Calu3 (cell line): ENCODE measurements at regions not wholly inside any gene's neighbourhood (a gene's known extent, or its start where the extent isn't known, plus 50 kb on each side); places are given as distances from the start of the nearest gene placed in this dataset.

Source experiments
- BruUV-seq: library from RNA; stranded (reverse); fragments of 400-500 nt; replicated peaks from 2 replicates; lab custom pipeline; 2021; lab: Mats Ljungman, UMichigan
- CTCF ChIA-PET: fragments of 300-600 bp; sonication (Branson Sonifier 250); formaldehyde crosslinking; loops from one replicate; lab custom pipeline; 2022; ENCODE audit warnings: antibody characterized with exemption; lab: Charles Lee
- DNase-seq: peaks from one replicate; pipeline ENCODE4 v3.0.0; 2022
- H3K27ac Mint-ChIP-seq: one replicate; pipeline ENCODE4 v1.8.0; 2022; ENCODE audit warnings: mixed read lengths; ENCODE audit not compliant: unreplicated experiment
- H3K27me3 Mint-ChIP-seq: one replicate; pipeline ENCODE4 v1.8.0; 2022; ENCODE audit warnings: mixed read lengths; ENCODE audit not compliant: unreplicated experiment
- H3K36me3 Mint-ChIP-seq: one replicate; pipeline ENCODE4 v1.8.0; 2022; ENCODE audit warnings: mild to moderate bottlenecking, moderate library complexity, mixed read lengths; ENCODE audit not compliant: insufficient read depth, unreplicated experiment
- H3K4me1 Mint-ChIP-seq: one replicate; pipeline ENCODE4 v1.8.0; 2022; ENCODE audit warnings: mild to moderate bottlenecking, low read depth, mixed read lengths; ENCODE audit not compliant: unreplicated experiment
- H3K4me3 Mint-ChIP-seq: one replicate; pipeline ENCODE4 v1.8.0; 2022; ENCODE audit warnings: mild to moderate bottlenecking, low read depth, moderate library complexity, mixed read lengths; ENCODE audit not compliant: unreplicated experiment
- H3K9me3 Mint-ChIP-seq: one replicate; pipeline ENCODE4 v1.8.0; 2022; ENCODE audit warnings: low read depth, mixed read lengths; ENCODE audit not compliant: unreplicated experiment
- intact Hi-C: fragments of 100-400 bp; cut with micrococcal nuclease; formaldehyde crosslinking; loops from one replicate; pipeline ENCODE4 v1.10.0; 2022; ENCODE audit not compliant: unreplicated experiment
- TF ChIP-seq, protein P1 (sequence below): fragments of 200-600 bp; IDR thresholded peaks from one replicate; pipeline ENCODE4 v1.8.0; 2022; ENCODE audit warnings: antibody characterized with exemption; ENCODE audit not compliant: unreplicated experiment

DNA sequence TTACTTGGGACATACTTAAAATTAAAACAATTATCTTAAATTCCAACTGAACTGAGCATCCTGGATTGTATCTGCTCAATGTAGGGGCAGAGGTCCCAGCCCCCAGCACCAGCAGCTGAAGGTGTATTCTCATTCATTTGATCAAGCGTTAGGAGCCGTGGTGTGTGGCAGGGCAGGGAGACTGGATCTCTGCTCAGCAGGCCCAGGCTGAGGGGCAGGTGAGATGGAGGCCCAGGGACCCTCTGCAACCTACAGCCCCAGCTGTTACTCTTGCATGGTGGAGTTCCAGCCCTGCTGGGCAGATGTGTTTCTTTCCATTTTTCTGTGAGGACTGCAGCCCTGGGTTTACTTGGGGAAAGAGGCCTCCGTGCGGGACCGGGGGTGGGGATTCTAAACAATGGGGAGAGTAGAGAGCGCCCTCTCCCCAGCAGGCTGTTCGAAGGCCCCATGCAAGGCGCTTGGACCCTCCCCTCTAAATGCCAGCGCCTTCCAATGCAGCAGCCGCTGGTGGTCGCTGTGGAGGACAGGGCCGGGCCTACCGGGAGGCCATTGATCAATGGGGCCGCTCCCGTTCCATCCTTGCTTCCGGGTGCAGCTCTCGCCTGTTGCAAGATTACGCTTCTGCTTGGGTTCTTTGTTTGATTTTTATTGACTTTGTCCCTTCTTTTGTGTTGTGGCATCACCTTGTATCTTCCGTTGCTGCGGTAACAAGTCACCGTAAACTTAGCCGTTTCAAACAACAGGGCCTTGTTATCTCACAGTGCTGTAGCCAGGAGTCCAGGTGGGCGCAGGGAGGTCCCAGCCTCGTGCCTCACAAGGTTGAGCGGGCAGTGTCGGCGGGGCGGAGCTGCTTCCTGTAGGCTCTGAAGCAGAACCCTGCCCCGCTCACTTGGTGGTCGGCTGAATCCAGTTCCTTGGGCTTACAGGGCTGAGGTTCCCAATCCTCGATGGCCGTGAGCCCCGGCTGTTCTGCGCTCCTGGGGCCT is 134.8 kb upstream of the PHACTR3 start:
- H3K36me3 Mint-ChIP-seq: no peaks in the 10 kb centered on the region
- H3K27ac Mint-ChIP-seq: no peak overlapping the region
- CTCF ChIA-PET: no interaction called here
- no peak overlapping the region for H3K4me3 Mint-ChIP-seq
- H3K9me3 Mint-ChIP-seq: no peaks in the 10 kb centered on the region
- TF ChIP-seq, protein P1, sequence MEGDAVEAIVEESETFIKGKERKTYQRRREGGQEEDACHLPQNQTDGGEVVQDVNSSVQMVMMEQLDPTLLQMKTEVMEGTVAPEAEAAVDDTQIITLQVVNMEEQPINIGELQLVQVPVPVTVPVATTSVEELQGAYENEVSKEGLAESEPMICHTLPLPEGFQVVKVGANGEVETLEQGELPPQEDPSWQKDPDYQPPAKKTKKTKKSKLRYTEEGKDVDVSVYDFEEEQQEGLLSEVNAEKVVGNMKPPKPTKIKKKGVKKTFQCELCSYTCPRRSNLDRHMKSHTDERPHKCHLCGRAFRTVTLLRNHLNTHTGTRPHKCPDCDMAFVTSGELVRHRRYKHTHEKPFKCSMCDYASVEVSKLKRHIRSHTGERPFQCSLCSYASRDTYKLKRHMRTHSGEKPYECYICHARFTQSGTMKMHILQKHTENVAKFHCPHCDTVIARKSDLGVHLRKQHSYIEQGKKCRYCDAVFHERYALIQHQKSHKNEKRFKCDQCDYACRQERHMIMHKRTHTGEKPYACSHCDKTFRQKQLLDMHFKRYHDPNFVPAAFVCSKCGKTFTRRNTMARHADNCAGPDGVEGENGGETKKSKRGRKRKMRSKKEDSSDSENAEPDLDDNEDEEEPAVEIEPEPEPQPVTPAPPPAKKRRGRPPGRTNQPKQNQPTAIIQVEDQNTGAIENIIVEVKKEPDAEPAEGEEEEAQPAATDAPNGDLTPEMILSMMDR: no peak
- no peak for DNase-seq
- intact Hi-C loops: no loop called here
- BruUV-seq: no TSS peak
- no peaks in the 10 kb centered on the region for H3K4me1 Mint-ChIP-seq
- peaks cover 95% of the 10 kb centered on the region for H3K27me3 Mint-ChIP-seq

DNA sequence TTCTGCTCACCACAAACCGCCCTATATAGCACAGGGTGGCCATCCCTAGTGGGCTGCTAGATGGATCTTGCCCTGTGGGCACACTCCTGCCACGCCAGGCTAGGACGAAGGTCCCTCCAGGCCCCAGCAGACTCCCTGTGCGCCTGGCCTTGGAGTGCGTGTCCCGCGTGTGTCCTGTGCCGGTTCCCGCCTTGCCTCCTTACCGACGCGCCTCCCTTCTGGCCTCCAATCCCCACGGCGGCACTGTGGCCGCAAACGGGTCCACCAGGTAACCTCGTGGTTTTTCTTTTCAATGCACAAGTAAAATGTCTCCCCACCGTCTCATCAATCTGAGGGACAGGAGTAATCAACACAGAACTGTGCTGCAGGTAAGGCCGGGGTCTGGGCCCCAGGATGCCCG is 133.8 kb upstream of the PHACTR3 start:
- TF ChIP-seq, protein P1: no peak
- no peaks in the 10 kb centered on the region for H3K4me1 Mint-ChIP-seq
- no peak for DNase-seq
- CTCF ChIA-PET: no interaction called here
- no peaks in the 10 kb centered on the region for H3K36me3 Mint-ChIP-seq
- H3K27ac Mint-ChIP-seq: no peak overlapping the region
- H3K27me3 Mint-ChIP-seq: peaks cover 95% of the 10 kb centered on the region
- H3K9me3 Mint-ChIP-seq: no peaks in the 10 kb centered on the region
- intact Hi-C loops: no loop called here
- BruUV-seq: no TSS peak
- no peak overlapping the region for H3K4me3 Mint-ChIP-seq

DNA sequence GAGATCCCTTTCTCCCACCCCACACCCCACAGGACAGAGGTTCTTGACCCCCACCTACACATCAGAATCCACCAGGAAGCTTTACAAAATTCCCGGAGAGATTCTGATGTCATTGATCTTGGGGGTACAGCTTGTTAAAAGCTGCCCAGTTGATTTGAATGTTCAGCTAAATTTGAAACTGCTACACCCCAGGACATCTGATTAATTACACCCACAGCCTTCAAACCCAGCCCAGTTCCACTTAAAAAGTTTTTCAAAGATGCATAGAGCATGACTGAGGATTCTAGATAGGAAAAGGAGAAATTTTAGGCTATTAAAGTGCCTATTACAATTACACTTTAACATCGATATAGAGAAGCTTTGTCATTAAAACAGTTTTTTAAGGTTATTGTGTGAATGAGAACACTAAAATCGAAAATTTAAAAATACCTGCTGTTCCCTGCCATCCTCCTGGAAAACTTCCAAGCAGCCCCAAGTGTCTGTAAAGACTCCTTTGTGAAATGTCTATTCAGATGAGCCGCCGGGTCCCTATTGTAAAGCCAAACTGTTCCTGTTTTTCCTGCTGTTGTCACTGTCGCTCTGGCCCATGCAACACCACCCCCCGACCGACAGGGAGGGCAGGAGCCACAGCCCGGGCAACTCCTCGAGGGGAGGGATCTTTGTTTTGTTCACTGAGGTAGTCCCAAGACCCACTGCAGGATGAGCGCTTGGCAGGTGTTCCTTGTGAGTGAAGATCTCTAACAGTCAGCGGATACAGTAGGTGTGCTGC is 132.5 kb upstream of the PHACTR3 start:
- Mint-ChIP-seq H3K4me1 (no peaks in the 10 kb centered on the region), H3K36me3 (no peaks in the 10 kb centered on the region), H3K9me3 (no peaks in the 10 kb centered on the region), H3K27ac (no peak overlapping the region), H3K4me3 (no peak overlapping the region), H3K27me3 (peaks cover 95% of the 10 kb centered on the region)
- CTCF ChIA-PET: interaction anchor here (0.6 kb wide), 1 partner anchor 28 kb away, joined by 4 read pairs; no protein-coding TSS in a partner anchor
- TF ChIP-seq, protein P1: no peak
- no TSS peak for BruUV-seq
- intact Hi-C loops: no loop called here
- no peak for DNase-seq

DNA sequence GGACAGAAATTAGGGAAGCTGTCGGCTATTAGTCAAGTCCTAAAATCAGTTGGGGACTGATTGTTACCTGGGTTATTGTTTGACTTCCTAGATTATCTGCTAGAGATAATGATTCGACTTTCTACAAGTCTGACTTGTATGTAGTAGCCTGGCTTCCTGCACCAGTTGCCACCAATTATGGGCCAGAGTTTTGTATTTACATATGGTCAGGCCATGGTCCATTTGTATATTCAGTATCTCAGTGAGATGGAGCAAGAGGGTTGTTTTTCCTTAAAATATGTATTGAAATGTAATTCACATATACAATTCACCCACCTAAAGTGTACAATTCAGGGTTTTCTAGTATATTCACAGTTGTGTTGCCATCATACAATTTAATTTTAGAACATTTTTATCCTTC is 130.6 kb upstream of the PHACTR3 start:
- Mint-ChIP-seq H3K4me3 (no peak overlapping the region), H3K4me1 (no peaks in the 10 kb centered on the region), H3K36me3 (no peaks in the 10 kb centered on the region), H3K27me3 (peaks cover 92% of the 10 kb centered on the region), H3K9me3 (no peaks in the 10 kb centered on the region), H3K27ac (no peak overlapping the region)
- TF ChIP-seq, protein P1: no peak
- no TSS peak for BruUV-seq
- intact Hi-C loops: no loop called here
- DNase-seq: no peak
- CTCF ChIA-PET: interaction anchor here (1.0 kb wide), 1 partner anchor 22 kb away, joined by 3 read pairs; no protein-coding TSS in a partner anchor
